Left lung (tissue), 4 donors: ENCODE measurements at regions not wholly inside any gene's neighbourhood (a gene's known extent, or its start where the extent isn't known, plus 50 kb on each side); places are given as distances from the start of the nearest gene placed in this dataset.

Source experiments
- ATAC-seq: fragments of 200-7000 bp; cut with Tn5 transposase; one replicate; pipeline ENCODE4 v1.9.1; 2020; ENCODE audit warnings: moderate library complexity
- DNase-seq, 4 donors: peaks; one replicate each; pipeline ENCODE4 v3.0.0-alpha.2; 2013 to 2020
- H3K27ac ChIP-seq, 2 donors: fragments of 200-600 bp; sonication (generic) in 1 of 2; one replicate each; pipeline versions ENCODE4 v1.5.0 to v1.8.0; 2020 to 2021
- H3K27me3 ChIP-seq, 2 donors: fragments of 200-600 bp; sonication (generic) in 1 of 2; one replicate each; pipeline versions ENCODE4 v1.5.0 to v1.8.0; 2020 to 2021
- H3K36me3 ChIP-seq, 2 donors: fragments of 200-600 bp; sonication (generic) in 1 of 2; one replicate each; pipeline versions ENCODE4 v1.5.0 to v1.8.0; 2020 to 2021
- H3K4me1 ChIP-seq, 2 donors: fragments of 200-600 bp; one replicate each; pipeline ENCODE4 v1.8.0; 2021
- H3K4me3 ChIP-seq, 2 donors: fragments of 200-600 bp; sonication (generic) in 1 of 2; one replicate each; pipeline versions ENCODE4 v1.5.0 to v1.8.0; 2020 to 2021; ENCODE audit warnings: mild to moderate bottlenecking in 1 of 2
- H3K9me3 ChIP-seq, 2 donors: fragments of 200-600 bp; sonication (generic) in 1 of 2; one replicate each; pipeline versions ENCODE4 v1.5.0 to v1.8.0; 2020 to 2021
- intact Hi-C, 2 donors: fragments of 100-400 bp; cut with DNase I; formaldehyde crosslinking; loops; one replicate each; pipeline versions ENCODE4 v1.11.2 to v1.14.2; 2022
- TF ChIP-seq, protein P1 (sequence below), 2 donors: fragments of 200-600 bp; sonication (generic) in 1 of 2; IDR thresholded peaks; one replicate each; pipeline versions ENCODE4 v1.5.0 to v1.8.0; 2021; ENCODE audit warnings: antibody characterized with exemption in 2 of 2
- donor health status: DM: no; HTN: yes; CAD: no.
- donor health status: DM: no; HTN: no; CAD: no.

DNA sequence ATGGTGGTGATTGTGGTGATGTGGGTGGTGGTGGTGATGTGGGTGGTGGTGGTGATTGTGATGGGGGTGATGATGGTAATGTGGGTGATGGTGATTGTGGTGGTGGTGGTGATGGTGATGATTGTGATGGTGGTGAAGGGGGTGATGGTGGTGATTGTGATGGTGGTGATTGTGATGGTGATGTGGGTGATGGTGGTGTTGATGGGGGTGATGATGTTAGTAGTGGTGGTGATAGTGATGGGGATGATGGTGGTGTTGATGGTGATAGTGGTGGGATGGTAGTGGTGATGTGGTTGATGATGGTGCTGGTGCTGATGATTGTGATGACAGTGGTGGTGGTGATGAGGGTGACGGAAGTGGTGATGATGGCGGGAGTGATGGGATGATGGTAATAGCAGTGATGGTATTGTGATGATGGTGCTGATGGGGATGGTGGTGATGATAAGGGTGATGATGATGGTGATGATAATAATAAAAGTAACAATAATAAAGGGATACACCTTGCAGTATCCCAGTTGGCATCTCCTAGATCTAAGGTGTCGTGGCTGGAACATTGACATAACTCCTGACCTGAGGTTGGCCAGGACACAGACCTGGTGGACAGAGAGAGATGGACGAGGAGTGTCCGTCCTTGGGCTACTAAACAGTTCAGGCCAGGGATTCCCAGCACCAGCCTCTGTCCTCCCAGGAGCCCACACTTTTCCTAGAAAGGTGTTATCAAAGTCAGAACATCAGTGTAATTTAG, 344.5 kb downstream of the SEC14L1 start:
- DNase-seq (no peak), ATAC-seq (no peak)
- H3K9me3 ChIP-seq: no peaks in the 10 kb centered on the region
- no peak overlapping the region for H3K4me3 ChIP-seq
- no peaks in the 10 kb centered on the region for H3K27me3 ChIP-seq
- peaks cover 0 to 69% of the 10 kb centered on the region in 2 donors for H3K36me3 ChIP-seq
- H3K4me1 ChIP-seq: peaks cover 0 to 7% of the 10 kb centered on the region in 2 donors
- TF ChIP-seq, protein P1, sequence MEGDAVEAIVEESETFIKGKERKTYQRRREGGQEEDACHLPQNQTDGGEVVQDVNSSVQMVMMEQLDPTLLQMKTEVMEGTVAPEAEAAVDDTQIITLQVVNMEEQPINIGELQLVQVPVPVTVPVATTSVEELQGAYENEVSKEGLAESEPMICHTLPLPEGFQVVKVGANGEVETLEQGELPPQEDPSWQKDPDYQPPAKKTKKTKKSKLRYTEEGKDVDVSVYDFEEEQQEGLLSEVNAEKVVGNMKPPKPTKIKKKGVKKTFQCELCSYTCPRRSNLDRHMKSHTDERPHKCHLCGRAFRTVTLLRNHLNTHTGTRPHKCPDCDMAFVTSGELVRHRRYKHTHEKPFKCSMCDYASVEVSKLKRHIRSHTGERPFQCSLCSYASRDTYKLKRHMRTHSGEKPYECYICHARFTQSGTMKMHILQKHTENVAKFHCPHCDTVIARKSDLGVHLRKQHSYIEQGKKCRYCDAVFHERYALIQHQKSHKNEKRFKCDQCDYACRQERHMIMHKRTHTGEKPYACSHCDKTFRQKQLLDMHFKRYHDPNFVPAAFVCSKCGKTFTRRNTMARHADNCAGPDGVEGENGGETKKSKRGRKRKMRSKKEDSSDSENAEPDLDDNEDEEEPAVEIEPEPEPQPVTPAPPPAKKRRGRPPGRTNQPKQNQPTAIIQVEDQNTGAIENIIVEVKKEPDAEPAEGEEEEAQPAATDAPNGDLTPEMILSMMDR (IDR thresholded peaks at IDR 0.05): no peak
- intact Hi-C loops: no loop called here
- no peak overlapping the region for H3K27ac ChIP-seq

DNA sequence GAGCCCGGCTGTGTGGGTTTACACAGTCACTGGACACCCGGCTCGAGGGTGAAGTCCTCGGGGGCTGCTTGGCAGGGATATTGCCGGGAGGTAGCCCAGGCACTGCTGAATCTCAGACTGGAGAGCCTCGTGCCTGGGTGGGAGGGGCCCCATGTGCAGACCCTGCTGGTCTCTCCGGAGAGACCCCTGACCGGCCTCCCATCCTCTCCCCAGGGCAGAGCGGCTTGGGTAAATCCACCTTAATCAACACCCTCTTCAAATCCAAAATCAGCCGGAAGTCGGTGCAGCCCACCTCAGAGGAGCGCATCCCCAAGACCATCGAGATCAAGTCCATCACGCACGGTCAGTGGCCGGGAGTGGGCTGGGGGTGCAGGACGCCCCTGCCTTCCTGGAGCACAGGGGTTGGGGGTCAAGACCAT, 346.5 kb downstream of the SEC14L1 start:
- Histone ChIP-seq H3K4me3 (no peak overlapping the region), H3K27me3 (no peaks in the 10 kb centered on the region), H3K9me3 (no peaks in the 10 kb centered on the region), H3K4me1 (peaks cover 0 to 13% of the 10 kb centered on the region in 2 donors), H3K36me3 (peaks cover 0 to 72% of the 10 kb centered on the region in 2 donors), H3K27ac (no peak overlapping the region)
- DNase-seq (peak in 1 of 4 donors; percentile 57), ATAC-seq (no peak)
- TF ChIP-seq, protein P1 (IDR thresholded peaks at IDR 0.05): no peak
- intact Hi-C loops: no loop called here

DNA sequence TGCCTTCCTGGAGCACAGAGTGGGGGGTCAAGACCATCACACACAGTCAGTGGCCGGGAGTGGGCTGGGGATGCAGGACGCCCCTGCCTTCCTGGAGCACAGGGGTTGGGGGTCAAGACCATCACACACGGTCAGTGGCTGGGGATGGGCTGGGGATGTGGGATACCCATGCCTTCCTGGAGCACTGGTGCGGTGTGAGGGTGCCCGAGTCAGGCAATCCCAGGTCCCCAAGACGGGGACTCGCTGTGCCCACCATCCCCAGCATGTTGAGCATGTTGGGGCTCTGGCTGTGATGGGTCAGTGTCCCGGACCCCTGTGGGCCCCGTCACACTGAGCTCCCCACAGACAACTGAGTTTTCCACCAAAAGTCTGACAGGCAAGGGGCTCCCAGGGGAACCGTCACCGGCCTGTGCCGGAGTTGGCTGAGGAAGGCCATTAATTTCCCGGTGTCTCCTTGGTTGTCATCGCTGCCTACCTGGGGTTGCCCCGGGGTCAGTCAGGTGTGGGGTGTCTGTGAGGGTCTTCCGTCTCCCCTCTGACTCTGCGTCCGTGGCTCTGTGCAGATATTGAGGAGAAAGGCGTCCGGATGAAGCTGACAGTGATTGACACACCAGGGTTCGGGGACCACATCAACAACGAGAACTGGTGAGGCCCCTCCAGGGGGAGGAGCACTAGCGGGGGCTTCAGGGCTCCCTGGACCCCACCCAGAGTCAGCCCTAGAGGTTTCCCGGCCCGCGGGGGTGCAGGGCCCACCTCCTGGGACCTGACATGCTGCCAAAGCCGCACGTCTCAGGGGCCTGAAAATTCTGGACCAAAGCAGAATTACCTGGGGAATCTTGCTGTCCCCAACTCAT, 347.1 kb downstream of the SEC14L1 start:
- Histone ChIP-seq H3K27ac (no peak overlapping the region), H3K4me1 (peaks cover 0 to 16% of the 10 kb centered on the region in 2 donors), H3K9me3 (no peaks in the 10 kb centered on the region), H3K27me3 (no peaks in the 10 kb centered on the region), H3K36me3 (peaks cover 0 to 72% of the 10 kb centered on the region in 2 donors), H3K4me3 (no peak overlapping the region)
- DNase-seq (peak in 1 of 4 donors; percentile 49), ATAC-seq (no peak)
- TF ChIP-seq, protein P1 (IDR thresholded peaks at IDR 0.05): no peak
- intact Hi-C loops: no loop called here

DNA sequence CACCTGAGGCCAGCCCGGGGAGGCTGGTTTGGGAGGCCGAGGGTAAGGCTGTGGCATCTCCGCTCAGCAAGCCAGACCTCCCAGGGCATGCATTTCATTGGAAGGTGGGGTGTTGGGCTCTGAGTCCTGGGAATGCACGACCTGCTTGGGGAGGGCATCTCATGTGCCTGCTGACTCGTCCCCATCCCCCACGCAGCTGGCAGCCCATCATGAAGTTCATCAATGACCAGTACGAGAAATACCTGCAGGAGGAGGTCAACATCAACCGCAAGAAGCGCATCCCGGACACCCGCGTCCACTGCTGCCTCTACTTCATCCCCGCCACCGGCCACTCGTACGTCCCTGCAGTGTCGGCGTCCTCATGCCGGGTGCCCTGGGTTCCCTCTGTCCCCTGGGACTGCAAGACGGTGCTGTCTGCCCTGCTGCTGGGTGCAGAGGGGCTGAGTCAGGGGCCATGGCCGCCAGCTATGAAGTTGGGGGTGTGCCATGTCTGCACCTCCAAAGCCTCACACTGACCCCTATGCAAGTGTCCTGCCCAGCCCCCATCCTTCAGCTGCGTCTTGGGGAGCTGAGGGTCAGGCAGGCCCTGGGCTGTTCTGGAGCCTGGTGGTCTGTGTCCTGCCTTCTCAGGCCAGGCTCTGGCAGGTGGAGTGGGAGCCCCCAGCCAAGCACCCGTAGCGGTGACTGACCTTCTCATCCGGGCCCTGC, 347.9 kb downstream of the SEC14L1 start:
- intact Hi-C loops: no loop called here
- DNase-seq: peak in 1 of 4 donors; percentile 76
- Histone ChIP-seq H3K4me3 (no peak overlapping the region), H3K4me1 (peaks cover 0 to 22% of the 10 kb centered on the region in 2 donors), H3K36me3 (peaks cover 0 to 71% of the 10 kb centered on the region in 2 donors), H3K27me3 (no peaks in the 10 kb centered on the region), H3K9me3 (no peaks in the 10 kb centered on the region), H3K27ac (no peak overlapping the region)
- TF ChIP-seq, protein P1 (IDR thresholded peaks at IDR 0.05): no peak
- ATAC-seq: no peak
